NCI-H2081 treated with DMSO at 0.1 percent for 48 hours (cell line): ENCODE measurements at regions not wholly inside any gene's neighbourhood (a gene's known extent, or its start where the extent isn't known, plus 50 kb on each side); places are given as distances from the start of the nearest gene placed in this dataset.

Experiments used
- DNase-seq: peaks from one replicate; lab custom pipeline; 2025; lab: John Stamatoyannopoulos, UW

DNA sequence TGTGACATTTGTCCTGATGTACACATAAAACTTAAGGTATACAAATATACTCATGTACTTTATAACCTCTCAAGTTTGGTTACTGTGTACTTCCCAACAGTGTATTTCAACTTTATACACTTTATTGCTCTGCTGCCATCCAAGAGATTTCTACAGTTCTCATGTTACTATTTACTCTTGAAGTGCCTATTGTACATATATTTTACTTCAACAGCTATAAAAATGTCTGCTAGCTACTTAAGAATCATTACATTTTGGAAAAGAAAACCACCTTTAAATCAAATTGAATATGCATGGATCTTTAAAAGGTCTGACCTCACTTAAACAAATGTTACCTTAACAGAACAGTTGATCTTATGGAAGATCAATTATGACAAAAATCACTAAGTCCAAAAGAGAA, 1056.4 kb downstream of the ADGRL3 start:
- no peak for DNase-seq

DNA sequence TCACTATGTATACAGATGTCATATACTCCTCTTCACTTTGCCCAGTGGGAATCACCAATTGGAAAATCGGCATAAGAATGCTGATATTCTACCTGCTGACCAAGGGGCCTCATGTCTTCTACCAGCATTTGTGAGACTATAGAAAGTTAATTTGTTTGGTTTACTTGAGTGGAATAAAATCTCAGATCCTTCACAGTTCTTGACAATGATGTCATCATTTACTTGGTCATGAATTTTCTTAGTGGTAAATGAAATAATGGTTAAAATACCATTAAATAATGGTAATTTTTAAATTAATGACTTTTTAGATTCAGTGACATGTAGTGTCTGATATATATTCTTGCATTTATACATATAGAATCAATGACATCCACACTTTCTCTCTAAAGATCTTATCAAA, 1052.6 kb downstream of the ADGRL3 start:
- DNase-seq = no peak

DNA sequence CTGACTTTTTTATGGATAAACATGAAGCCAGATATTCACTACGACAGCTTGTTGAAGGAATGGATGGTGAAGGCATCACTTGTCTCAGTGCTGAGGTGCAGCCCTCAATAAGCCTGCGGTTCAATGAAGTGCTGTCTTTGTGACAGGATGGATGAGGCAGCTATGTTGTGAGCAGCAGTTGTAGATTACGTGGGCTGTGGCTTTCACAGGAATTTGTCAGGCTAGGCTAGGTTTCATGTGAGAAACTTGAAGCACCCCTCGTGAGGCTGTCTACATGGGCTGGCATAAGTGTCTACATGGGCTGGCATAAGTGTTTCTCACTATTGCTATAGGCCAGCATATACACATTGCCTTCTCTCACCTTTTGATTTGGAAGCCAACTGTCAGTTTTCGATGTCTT, 1050.0 kb downstream of the ADGRL3 start:
- DNase-seq = no peak

DNA sequence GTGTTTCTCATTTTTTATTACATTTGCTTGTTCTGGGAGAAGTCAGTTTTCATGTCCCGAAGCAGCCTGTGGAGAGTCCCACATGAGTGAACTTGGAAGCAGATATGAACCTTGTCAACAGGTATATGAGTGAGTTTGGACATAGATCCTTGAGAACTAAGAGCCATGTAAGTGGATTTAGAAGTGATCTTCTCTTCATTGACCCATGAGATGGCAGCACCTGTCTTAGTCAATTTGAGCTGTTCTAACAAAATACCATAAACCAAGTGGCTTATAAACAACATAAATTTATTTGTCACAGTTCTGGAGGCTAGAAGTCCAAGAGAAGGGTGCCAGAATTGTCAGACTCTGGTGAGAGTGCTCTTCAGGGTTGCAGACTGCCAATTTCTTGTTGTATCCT, 1043.8 kb downstream of the ADGRL3 start:
- DNase-seq = no peak

DNA sequence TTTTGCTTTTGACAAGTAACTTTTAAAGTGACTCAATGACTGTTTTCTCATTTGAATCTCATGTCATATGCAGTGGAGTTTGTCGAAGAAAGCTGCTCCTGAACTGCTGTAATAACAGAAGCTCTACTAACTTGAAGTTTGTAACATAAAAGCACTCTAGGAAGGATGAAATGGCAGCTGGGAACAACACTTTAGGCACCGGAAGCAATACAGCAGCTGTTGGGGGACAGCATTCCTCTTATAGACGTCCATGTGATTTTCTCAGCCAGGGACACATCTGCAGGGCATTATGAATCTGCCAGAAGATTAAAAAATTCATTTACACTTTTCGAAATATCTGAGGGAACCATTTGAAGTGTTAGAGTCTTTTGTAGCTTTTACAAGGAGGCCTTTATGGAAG, 1035.8 kb downstream of the ADGRL3 start:
- no peak for DNase-seq

DNA sequence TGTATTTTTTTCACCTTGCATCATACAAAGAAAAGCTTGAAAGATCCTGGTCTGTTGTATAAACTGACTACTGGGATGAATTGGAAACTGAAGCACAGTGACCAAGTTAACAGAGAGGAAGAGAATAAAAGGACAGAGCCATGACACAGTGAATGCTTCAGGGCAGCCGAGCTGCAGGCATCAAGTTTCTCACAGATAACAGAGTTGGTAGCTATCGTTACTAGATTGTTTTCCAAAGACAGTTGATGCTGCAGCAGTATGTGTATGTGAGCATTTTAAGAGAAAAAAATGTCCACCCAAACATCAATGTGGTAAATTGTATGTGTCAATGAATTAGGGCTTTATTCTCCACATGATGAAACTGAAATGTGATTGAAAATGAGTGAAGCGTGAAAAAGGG, 1032.7 kb downstream of the ADGRL3 start:
- no peak for DNase-seq

DNA sequence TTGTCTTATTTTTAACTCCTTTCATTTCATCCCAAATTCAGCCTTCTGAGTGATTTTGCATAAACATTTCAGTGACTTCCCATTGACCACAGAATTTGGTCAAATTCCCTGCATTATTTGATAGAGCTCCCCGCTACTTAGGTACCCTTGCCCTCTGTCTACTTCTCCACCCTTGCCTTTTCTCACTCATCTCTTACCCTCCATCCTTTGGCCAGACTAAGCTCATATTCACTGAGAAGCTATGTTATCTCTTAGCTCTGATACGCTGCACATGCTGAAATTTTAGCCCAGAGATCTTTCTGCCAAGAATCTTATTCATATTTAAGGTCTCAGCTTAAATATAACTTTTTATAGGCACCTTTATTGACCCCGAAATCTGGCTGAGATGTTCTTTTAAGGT, 1031.9 kb downstream of the ADGRL3 start:
- DNase-seq = no peak

DNA sequence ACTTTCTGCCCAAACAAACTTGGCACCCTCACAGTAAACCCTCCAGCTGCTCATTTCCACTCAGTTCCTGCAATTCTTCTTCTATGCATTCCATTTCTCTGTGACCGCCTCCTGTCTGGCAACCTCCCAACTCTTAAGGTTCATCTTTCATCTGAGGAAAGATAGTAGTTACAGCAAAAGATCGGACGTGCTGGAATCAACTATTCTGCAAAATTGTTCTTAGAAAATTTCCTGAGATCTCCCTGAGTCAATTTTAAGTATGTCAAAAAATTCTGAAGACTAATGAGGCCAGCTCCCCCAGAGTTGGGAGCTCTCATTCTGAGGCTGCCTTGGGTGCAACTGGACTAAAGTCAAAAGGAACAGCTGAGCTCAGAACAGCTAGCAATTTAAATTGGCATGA, 1026.0 kb downstream of the ADGRL3 start:
- no peak for DNase-seq

DNA sequence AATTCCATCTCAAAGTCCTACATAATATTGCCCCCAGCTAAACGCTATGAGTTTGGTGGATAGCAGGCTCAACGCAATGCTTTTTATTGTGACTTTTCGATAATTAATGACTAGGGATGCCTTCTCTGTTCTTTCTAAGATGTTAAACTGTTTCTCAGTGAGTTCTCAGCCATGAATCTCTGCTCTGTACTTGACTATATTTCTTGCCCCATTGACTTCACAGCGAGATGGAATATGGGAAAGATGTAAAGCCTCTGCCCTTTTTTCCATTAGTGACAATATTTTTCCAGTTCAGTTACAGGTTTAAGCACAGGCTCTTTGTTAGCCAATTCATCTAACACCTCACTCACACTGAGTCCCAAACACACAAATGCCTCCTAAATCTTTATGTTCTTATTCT, 1022.0 kb downstream of the ADGRL3 start:
- no peak for DNase-seq

DNA sequence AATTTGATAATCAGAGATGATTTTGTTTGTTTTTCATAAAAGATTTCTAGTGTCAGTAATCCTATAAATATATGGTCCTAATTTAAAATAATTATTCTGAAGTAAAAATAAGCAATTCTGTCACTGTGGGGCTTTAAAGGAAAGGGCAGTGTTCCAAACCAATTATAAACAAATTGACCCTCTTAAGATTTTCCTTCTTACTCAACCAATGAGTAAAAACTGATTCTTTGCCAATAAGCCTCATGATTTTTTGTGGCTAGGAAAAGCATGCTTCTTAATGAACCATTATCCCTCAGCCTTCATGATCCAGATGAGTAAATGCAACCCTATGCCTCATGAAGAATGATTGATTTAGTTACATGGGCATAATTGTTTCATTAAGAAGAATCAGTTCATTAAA, 1010.4 kb downstream of the ADGRL3 start:
- no peak for DNase-seq

DNA sequence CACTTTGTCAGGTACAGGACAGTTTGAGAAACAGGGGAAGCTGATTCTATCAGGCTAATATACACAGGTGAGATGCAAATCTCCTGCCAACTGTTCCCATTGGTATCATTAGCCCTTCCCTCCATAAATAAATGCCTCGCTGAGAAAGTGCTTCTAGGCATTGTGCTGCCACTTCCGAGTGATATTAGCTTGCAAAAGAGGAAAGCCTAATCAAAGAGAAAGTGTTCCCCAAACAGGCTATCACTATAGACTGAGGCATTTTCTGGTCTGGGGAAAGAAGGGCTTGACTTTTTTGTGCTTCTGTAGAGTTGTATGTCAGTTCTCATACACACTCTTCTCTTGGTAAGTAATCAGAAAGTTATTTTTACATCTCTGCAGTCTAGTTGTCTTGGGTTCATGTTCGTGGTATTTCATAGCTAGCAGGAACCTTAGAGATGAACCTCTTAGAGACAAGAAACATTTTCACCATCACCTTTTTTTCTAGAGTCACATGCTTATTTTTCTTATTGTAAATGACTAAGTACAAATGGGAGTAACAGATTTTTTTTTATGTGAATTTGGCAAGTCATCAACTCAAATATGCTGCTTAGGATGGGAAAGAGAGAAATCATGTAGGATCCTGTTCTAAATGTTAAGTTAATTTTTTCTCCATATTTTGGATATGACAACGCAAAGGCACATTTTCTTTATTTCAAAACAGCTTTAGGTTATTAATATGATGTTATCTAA, 1009.8 kb downstream of the ADGRL3 start:
- DNase-seq = no peak

DNA sequence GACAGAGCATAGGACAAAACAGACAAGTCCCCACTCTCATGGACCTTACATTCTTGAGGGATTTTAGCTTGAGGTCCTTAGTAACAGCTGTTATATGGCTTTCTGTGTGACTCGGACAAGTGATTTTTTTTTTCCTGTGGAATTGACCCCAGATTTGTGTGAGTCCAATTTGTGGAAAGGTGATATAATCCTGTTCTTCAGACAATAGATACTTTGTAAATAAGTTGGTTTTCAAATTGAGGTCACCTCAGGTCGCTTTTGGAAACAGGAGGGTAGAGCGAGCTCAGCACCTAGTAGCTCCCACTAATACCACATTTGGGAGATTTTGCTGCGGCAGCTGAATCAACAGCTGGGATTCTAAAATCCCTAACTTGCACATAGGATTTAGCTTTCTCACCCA, 1008.8 kb downstream of the ADGRL3 start:
- no peak for DNase-seq

DNA sequence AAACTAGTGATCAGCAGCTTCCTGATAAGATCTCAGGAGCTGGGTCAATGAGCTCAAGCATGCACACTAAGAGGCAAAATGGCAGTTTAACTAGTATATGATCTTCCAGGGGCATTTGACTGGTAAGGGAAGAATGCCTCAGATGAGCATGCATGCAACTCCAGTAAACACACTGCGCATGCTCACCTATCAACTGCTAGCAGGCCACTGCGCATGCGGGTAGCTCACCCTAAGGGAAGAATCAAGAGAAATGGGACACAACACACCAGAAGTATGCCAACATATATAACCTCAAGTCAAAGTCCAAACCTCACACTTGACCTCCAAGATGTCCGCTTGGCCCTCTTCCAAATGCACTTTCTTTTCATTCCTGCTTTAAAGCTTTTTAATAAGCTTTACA, 1004.0 kb downstream of the ADGRL3 start:
- no peak for DNase-seq

DNA sequence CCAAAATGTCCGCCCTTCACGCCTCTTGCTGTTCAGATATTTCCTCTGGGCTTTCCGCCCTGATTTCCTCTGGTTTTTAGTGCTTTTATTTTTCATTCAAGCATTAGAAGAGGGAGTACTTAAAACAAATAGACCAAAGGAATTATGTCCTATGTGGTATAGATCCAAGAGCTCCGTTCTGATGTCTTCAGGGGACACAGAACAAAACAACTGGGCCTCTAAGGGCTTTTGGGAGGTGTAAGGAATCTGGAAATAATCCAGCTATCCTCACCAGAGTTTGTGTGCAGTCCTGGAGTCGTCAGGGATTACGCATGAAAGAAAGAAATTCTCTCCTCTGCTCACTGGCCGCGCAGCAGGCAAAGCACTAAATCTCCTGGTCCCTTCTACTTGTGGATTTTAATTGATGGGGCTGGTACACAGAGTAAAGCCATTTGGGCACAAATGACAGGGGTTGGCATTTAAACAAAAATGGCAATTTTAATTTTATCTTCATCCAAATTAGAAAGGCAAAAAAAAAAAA, 999.2 kb downstream of the ADGRL3 start:
- no peak for DNase-seq

DNA sequence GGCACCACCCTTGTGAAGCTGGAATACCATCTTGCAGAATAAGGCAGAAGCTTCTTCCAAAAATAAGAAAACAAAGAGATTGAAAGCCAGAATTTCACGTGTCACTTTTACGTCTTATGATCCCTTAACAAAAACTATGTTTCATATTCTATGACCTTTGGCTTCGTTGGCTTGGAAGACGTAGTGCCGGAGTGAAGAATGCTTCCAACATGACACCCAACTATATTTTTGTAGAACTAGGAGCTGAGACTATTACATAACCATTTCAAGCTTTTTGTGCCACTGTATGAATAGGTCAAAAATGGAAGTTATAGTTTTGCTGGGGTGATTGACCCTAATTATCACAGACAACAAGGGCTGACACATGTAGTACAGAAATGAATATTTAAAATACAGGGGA, 996.2 kb downstream of the ADGRL3 start:
- DNase-seq = no peak

DNA sequence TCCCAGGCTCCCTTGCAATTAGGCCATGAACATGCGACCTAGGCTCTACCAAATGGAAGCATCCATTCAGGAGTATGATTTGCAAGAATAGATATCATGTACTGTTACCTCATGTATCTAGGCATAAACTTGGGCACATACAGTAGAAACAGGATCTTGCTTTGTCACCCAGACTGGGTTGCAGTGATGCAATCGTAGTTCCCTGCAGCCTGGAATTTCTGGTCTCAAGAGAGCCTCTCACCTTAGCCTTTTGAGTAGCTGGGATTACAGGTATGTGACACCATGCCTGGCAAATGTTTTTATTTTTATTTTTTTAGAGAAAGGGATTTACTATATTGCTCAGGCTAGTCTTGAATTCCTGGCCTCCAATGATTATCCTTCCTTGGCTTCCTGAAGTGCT, 994.2 kb downstream of the ADGRL3 start:
- no peak for DNase-seq

DNA sequence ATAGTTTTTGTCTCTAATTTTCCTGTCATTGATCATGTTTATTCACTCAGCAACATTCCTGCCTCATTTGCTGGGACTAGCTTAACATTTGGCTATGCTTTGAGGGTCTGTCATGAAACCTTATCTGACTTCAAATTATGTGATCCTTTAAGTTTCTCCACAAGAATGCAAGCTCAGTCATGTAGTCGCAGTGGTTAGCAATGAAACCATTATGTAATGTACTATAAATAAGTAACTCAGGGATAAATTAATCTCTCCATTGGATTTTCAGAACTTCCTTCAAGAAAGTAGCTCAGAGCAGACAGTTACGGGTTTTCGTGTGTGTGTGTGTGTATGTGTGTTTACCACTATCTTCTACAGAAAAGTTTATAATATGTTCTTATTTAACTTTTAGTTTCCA, 993.6 kb downstream of the ADGRL3 start:
- DNase-seq = no peak

DNA sequence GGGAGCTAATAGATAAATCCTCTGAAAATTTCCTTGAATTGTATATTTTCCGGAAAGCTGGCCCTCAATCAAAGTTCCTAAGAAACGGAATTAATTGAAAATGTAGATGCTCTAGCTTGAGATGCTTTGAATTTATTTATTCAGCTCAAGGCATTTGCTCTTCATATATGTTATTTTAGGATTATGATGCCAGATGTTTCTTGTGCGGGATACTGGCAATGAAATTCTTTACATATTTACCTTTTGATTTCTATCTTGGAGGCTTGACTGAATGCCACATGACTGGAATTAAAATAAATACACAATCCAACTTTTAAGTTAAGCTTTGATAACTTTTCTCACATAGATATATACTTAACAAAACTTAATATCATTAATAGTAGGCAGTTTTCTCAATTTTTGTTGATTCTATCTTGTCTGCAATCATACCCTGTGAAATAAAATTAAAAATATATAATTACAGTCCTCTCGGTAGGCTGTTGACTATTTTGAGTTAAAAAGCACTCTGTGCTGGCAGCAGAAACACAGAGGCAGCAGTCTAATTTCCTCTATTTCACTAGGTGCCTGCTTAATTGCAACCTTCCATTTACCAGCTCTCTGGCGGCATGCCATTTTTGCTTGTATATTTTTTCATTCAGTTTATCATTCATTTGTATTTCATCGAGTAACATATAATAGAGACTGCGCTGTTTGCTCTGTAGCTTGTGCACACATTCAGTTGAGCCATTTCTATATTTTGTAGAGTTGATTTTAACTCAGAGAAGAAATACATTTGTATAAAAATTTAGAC, 991.5 kb downstream of the ADGRL3 start:
- peak; percentile 77 for DNase-seq

DNA sequence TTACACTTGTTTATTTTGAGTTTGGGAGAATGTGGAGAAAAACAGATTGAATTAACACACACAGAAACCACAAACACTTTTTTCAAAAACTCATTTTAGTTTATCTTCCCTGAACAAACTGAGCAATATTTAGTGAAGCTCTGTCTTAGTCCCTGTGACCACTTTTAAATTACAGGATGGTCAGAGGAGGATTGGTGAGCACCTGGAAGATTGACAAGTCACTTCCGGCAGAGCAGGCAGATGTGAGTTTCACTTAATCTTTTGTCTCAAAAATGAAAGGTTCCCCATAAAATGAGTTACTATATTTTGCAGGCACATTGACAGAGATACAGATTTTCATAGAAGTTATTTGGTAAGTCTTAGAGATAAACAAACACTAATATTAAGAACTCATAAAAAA, 970.1 kb downstream of the ADGRL3 start:
- DNase-seq = no peak

DNA sequence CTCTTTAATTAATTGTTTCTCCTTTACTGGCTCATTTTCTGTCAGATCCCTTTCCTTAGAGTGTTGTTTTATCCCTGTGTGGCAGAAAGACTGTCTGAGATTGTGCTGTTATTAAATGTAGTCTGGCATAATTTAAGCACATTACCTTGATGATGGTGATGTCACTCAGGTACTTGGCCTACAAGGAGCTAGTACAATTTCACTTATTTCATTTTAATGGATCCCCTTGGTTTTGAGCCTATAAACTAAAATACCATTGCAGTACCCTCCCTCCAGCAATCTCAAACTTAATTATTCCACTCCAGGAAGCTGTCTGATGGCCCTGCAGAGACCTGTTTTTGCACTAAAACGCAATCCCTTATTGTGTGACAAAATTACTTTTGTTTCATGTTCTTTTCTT, 968.6 kb downstream of the ADGRL3 start:
- DNase-seq = no peak

DNA sequence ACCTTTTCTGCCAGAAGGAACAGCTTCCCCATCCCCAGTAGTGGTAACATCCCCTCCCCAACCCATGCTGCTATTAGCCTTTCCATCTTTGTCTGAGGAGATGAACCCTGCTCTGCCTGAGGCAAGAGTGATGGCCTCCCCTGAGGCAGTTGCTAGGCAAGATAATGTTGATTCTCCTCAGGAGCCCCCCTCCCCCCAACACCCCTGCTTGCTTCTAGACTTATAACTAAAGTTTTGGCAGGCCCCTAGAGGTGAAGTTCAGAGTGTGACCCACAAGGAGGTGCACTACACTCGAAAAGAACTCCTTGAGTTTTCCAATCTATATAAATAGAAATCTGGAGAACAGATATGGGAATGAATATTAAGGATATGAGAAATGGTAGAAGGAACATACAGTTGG, 962.5 kb downstream of the ADGRL3 start:
- DNase-seq = no peak

DNA sequence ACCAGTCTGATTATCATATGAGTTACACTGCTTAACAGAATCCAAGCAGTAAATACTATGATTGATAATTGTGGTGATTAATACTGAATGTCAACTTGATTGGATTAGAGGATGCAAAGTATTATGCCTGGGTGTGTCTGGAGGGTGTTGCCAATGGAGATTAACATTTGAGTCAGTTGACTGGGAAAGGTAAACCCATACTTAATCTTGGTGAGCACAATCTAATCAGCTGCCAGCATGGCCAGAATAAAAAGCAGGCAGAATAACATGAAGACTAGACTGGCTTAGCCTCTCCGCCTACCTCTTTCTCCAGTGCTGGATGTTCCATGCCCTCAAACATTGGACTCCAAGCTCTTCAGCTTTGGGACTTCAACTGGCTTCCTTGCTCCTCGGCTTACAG, 961.3 kb downstream of the ADGRL3 start:
- DNase-seq = no peak

DNA sequence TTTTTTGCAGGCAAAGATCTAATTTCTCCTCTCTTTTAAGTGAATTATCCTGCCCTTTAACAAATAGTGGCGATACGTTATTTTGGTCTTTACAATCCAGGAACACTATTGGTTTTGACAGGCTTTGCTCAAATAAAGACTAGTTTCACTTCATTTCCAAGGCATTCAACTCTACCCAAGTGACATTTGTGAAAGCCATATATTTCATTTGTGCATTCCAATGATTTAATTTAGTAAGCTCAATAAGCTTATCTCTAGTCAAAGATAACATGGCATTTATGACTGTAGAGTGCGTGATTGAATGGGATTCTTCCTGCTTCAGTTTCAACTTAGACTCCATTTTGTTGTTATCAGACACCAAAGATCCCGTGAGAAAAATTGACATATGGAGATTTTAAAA, 959.8 kb downstream of the ADGRL3 start:
- DNase-seq = no peak

DNA sequence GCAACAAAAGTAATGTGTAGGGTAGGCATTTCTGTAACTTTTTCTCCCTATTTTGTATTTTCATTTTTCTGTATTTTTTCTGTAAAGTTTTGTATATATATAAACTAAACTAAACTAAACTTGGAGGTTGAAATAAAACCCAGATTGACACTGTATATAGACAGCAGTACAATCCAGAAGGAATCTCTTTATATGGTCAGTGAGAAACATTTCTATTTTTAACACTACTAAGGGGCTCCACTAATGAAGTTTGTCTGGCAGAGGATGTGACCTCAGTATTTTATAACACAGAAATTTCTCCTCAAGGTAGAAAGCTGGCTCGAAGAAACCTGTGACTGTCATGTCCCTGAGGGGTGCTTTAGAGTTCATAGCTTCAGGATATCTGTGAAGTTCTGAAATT, 959.2 kb downstream of the ADGRL3 start:
- no peak for DNase-seq
